AG08396 (cell line): ENCODE measurements at regions not wholly inside any gene's neighbourhood (a gene's known extent, or its start where the extent isn't known, plus 50 kb on each side); places are given as distances from the start of the nearest gene placed in this dataset.
"Not testable (repeated sequence)": the region's sequence is repeated elsewhere in the genome, so short reads cannot be mapped to it uniquely, and the experiment has no call there.

Source experiments
- DNase-seq: peaks from one replicate; pipeline ENCODE4 v3.0.0; 2012; ENCODE audit warnings: low spot score, mixed read lengths

DNA sequence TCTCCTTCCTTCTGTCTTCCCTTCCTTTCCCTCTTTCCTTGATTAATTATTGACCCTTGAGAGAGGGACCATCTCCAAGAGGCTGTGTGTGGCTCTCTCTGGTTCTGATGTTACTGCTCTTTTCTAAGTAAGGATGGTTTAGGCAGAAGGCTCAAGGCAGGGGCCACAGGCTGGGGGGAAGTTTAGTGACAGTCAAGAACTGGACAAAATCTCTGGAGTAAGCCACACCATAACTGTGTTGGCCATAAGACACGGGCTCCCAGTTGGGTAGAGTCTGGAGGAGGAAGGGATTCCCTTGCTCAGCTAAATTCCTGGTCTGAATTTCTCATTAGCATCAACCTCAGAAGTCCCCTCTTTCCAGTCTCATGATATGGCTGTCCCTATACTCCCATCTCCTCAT is 74.7 kb downstream of the BUD13 start:
- DNase-seq: no peak

DNA sequence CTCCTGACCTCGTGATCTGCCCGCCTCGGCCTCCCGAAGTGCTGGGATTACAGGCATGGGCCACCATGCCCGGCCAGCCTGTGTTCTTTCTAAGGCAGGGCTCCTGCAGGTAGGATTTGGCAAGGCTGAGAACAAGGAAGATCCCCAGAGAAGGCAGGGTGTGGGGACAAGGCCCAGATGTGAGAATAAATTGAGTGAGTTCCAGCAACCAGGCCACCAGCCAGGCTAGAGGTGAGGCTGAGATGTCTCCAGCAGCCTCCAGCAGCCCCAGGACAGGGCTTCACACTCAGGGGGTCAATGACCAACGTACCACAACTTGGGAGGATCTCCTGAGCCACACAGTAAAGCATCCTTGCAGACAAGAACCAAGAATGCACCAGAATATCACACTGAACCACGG is 75.1 kb downstream of the BUD13 start:
- DNase-seq: no peak

DNA sequence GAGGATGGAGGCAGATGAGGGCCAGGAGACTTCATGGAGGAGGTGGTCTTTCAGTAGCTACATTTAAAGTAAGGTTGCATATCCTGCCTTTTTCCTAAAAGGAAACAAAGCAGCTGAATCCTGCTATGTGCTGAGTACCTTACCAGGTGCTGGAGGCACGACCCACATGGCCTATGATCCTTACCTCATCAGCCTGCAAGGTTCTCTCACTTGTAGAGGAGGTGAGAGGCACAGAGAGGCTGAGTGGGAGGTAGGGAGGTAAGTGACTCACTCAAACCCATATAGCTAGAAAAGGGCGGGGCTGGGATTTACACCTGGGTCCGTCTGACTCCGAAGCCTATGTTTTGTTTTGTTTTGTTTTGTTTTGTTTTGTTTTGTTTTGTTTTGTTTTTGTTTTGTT is 75.8 kb downstream of the BUD13 start:
- no peak for DNase-seq

DNA sequence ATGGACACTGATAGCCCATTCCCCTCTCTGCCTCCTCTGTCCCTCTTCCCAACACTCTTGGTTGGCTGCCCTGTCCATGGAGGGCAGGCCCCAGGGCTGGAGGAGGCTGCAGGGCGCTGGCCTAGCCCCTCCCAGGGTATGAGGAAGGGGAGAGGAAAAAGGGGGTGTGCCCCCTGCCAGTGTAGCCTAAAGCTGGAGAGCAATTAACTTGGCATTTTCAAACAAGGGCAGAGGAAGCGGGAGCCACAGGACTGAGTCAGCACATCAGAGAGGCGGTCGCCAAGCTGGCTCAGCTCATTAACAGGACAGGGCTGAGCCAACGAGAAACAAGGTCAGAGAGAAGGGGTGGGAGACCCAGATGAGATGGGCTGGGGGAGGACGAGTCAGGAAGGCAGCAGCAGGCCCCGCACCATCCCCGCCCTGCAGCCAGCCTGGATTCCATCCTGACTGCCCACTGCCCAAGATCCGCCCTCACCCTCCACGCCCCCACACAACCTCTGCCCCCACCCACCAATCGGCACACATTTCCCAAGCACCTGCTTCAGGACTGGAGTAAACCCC is 76.3 kb downstream of the BUD13 start:
- DNase-seq: no peak

DNA sequence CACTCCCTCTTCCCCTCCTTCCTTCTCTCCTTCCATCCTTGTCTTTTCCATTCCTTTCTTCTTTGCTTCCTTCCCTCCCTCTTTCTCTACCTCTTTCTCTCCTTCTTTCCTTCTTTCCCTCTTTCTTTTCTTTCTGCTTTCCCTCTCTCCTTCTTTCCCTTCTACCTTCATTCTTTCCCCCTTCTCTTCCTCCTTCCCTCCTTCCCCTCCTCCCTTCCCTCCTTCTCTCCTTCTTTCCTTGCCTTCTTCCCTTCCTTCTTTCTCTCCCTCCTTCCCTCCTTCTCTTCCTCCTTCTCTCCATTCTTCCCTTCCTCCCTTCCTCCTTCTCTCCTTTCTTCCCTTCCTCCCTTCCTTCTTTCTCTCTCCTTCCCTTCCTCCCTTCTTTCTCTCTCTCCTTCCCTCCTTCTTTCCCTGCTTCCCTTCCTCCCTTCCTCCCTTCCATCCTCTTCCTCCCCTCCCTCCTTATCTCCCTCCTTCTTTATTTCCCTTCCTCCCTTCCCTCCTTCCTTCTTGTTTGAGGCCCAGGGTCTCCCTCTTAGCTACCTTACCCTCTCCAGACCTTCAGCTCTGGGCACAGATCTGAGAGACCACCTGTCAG is 77.0 kb downstream of the BUD13 start:
- no peak for DNase-seq

DNA sequence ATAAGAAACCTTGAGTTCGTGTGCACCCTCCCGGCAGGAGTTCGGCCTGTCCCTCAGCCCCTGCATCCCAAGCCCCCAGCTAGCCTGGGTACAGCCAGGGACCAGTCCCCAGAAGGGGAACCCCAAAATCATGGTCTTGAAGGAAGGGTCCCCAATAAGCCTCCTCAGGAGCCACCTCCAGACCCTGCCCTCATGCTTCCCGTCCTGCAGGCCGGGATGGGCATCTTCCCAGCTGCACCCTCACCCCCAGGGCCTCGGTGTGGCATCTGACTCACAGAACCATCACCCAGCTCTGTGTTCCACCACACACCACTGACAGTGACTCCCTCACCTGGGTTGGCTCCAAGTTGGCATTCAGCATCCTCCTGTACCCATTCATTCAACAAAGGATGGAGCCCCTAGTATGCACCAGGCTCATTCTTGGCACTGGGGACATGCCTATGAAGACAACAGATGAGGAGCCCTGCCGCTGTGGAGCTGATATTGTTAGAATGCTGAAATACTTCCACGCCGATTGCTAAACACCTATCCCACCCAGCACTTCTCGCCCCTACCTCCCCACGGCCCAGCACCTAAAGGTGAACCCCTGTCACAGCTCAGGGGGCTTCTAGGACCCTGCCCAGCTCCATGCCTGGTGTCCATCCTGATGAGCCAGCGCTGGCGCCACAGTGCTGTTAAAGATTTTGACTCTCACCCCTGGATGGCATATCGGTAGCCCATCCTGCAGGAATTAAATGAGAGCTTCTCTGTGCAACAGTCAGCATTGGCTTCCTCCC is 77.8 kb downstream of the BUD13 start:
- no peak for DNase-seq

DNA sequence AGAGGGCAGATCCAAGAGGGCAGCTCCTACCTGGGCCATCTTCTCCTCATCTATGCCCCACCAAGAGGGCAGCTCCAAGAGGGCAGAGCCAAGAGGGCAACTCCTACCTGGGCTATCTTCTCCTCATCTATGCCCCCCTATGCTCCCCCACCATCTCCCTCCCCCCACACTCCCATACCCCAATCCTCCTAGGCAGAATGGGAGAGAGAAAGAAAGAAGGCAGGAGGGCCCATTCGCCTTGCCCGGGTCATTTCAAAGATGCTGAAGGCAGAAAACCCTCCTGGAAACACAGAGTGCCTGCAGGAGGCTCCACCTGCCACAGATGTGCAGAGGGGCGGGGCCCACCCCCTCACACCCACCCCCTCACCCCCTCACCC is 78.5 kb downstream of the BUD13 start:
- no peak for DNase-seq

DNA sequence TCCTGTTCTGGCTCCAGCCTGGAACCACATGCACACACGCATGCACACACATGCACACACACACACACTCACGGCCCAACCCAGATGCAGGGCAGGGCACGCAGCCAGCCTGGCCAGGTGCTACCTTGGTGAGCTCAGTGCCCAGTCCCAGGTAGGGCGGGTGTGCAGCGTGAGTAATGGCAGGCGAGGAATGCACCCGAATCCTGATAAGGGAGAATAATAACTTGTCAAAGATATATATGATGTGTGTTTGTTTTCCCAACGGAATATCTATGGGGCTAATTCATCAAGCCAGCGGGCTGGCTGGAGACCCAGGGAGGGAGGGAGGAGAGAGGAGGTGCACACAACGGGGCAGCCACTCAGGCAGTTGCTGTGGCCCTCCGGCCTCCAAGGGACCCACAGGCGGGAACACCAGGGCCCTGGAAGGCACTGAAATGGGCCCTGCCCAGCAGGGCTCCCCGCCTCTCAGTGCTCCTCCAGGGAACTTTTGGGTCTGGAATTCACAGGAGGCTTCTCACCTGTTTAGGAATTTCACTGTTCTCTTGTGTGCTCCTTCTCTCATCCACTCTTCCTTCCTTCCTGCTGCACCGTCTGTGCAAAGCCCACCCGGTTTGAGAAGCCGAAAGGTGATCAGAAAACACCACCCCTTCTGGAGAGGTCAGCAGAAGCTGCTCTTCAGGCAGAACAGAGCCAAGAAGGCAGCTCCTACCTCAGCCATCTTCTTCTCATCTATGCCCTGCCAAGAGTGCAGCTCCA is 79.0 kb downstream of the BUD13 start:
- DNase-seq: no peak

DNA sequence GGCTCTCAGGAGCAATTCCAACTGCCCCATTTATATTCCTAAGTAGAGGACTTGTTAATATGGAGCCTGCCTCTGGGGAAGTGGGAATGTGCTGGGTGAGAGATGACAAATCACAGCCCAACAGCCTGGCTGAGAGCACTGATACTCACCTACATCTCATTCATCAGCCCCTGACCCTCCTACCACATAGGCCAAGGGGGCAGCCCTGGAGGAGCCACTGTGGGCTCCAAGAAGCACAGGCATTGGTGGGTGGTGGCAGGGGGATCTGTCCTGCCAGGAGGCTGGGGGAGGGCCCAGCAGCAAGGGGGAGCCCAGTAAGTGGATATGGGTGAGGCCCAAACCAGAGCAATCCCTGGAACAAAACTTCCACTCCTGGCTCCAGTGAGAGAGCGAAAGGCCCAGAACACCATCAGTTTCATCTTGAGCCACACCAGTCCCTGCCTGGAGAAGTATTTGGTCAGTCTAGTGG is 79.7 kb downstream of the BUD13 start:
- no peak for DNase-seq

DNA sequence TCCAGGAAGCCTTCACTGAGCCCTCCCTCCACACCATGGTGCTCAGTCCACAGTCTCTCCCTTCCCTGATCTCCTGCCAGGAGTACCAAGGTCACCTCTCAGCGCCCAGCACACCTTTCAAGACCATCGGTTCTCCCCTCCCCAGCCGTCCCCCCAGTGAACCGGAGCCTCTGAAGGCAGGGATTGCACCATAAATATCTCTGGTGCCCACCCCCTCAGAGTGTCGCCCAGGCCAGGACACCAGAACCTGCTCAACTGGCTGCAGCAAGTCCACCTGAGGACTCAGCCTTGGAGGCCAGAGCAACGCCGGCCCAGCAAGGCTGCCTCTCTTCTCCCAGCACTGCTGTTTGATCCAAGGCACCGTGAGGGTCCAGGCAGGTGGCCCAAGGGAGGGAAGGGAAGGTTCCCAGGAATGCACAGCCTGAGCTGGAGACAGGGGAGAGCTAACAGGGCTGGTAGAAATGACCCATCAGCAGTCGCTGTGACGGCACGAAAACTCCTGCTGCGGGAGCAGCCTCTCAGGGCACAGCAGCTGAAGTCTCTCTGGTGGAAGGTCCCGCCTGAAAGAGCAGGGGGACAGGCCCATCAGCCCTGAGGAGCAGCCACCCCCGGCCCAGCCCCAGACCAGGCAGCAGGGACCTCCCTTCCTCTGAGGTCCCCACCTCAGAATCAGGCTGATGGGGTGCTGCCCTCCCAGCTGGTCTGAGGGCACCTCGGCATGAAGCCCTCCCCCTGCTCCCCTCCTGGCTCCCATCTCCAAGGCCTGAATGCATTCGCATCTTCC is 80.3 kb downstream of the BUD13 start:
- no peak for DNase-seq

DNA sequence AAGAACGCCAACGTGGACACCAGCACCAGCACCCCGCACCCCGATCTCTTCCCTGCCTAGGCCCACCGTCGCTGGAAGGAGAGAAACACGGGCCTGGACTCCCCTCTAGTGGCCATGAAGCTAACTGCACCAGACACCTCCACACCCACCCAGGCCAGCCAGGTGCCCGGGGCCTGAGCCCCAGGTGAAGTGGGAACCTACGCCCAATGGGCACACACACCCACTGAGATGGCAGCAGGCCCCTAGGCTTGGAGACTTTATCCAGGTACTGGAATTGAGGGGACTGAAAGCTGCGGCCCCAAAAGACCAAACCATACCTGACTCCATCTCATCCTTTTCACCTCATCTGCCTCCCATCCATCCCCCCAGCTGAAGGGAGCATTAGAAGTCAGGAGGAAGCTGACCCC is 81.0 kb downstream of the BUD13 start:
- peak; percentile 78 for DNase-seq

DNA sequence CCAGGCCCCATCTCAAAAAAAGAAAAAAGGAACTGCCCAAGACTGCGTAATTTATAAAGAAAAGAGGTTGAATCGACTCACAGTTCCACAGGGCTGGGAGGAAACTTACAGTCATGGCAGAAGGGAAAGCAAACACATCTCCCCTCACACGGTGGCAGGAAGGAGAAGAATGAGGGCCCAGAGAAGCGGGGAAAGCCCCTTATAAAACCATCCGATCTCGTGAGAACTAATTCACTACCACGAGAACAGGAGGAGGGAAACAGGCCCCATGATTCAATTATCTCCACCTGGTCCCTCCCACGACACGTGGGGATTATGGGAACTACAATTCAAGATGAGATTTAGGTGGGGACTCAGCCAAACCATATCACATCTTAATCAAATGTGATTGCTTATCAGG is 82.2 kb downstream of the BUD13 start:
- no peak for DNase-seq

DNA sequence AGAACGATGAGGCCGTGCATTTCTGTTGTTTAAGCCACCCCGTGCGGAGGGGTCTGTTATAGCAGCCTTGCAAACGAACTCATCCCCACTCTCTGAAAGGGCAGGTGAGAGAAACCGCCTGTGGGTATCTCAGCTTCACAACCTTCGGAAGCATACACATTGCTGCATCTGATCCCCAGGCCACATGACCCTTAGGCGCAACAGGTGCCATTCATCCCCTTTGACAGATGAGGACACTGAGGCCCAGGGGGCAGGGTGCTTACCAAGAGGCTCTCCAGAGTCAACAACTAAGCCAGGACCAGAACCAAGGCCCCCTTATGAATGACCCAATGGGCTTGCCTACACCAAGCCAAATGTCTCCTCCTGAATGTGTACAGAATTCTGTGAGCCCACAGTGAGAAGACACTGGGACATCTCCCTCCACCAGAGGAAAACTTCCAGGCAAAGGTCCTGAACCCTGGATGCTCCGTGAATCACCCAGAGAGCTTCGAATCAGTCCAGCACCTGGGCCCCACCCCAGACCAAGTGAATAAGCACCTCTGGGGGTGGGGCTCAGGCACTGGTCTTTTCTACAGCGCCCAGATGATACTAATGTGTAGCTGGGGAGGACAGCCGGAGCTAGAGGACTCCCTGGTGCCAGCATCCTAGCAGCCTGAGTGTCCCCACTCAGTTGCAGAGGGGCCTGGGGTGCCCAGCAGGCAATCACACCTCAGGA is 83.2 kb downstream of the BUD13 start:
- DNase-seq: no peak

DNA sequence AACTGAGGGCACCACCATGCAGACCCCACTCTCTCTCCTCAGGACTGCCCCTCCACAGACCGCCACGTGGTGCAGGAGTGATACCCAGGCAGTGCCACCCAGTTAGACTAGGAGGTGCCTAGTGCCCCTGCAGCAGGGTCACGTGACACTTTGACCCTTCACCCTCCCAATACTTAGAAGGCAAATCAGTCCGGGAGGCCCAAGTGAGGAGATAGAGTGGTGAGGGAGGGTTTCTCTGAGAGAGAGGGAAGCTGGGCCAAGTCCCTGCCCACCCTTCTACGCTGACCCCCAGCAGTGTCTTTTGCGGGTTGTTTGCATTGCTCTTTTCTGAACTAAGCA is 84.6 kb downstream of the BUD13 start:
- no peak for DNase-seq

DNA sequence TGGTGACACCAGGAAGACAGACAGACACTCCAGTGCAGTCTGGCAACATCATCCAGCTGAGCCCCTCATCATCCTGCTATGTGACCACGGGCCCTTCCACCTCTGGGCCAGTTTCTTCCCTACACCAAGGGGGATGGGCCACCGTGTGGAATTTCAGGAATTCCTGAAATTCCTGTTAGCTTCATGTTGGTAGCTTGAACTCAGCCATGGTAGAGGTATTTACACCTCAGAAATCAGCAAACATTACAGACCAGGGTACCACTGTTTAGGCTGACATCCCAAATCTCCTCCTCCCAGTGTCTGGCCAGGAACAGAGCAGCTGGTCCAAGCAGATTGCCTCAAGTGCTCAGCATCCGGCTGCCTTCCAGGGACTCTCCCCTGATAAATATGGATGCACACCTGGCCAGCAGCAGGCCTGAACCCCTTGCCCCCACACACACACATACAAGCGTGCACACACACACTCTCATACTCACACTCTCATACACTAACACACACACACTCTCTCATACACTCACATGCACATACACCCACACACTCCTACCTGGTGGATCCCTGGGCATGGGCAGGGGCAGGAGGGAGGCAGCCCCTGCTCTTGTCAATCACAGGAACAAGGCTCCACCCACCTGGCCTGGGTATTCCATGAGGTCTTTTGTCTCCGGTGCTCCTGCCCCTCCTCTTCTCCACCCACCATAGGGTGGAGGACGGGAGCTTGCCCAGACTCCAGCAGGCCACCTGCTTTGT is 85.2 kb downstream of the BUD13 start:
- no peak for DNase-seq

DNA sequence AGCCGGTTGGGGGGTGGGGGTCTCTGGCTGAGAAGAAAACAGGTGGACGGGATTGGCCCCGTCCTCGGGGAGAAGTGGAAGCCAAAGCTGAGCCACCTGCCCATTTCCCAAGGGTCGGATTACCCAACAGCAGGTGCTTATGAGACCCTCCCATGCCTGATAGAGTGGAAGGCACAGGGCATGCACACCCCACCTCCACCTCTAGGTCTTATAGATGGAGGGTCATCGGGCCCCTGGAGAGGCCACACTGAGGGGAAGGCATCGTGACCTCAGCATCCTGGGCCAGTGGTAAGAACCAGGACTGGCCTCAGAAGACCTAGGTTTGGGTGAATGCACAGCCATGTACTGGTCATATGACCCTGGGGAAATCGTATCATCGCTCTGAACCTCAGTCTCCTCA is 85.9 kb downstream of the BUD13 start:
- DNase-seq: no peak

DNA sequence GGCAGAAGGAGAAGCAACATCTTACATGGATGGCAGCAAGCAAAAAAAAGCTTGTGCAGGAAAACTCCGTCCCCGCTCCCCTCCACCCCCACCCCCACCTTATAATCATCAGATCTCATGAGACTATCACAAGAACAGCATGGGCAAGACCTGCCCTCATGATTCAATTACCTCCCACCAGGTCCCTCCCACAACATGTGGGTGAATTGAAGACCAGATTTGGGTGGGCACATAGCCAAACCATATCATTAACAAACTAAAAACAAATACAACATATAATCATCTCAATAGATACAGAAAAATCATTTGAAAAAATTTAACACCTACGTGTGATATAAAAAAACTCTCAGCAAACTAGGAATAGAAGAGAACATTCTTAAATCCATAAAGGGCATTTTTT is 88.8 kb downstream of the BUD13 start:
- no peak for DNase-seq

DNA sequence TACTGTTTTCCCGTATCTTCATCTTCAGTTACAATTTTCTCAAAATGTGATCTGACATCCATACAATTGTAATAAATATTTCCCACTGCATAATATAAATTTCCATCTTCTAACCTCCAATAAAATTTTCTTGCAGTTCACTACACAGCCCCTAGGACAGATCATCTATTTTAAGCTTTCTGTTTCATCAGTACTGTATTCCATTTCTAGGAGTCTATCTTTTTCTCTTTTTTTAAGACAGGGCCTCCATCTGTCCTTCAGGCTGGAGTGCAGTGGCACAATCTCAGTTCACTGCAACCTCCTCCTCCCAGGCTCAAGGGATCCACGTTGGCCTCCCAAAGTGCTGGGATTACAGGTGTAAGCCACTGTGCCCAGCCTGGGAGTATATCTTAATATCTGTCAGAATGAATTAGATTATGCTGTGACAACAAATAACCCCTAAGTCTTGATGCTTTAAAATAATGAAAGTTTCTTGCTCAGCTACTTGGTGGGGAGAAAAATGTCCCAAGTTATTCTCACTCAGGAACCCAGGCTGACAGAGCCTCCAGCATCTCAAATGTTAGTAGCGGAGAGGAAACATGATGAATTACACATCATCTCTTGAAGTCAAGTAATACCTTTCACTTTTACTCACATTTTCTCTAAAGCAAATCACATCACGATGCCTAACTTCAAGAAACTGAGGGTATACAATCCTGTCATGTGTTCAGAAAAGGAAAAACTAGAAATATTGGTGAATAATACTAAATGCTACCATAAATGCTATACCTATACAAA is 92.2 kb downstream of the BUD13 start:
- DNase-seq: no peak

DNA sequence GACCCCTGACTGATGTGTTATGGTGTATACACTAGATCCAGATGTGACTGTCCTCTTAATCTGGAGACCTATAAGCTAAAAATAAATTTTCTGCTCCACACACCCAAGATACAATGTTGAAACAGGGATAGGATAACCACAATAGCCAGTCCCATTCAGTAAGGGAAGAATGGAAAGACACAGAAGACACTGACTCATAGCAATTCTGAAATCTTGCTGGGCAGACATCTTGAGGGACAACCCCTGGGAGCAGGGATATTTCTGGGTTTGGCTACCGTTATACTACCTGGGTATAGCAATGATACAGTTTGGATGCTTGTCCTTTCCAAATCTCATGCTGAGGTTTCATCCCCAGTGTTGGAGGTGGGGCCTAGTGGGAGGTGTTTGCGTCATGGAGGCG is 93.9 kb downstream of the BUD13 start:
- no peak for DNase-seq

DNA sequence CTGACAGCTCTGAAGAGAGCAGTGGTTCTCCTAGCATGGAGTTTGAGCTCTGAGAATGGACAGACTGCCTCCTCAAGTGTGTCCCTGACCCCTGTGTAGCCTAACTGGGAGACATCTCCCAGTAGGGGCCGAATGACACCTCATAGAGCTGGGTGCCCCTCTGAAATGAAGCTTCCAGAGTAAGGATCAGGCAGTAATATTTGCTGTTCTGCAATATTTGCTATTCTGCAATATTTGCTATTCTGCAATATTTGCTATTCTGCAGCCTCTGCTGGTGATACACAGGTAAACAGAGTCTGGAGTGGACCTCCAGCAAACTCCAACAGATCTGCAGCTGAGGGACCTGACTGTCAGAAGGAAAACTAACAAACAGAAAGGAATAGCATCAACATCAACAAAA is 105.5 kb downstream of the BUD13 start:
- DNase-seq: not testable (repeated sequence)
